ENCODE measurements at regions not wholly inside any gene's neighbourhood (a gene's known extent, or its start where the extent isn't known, plus 50 kb on each side); places are given as distances from the start of the nearest gene placed in this dataset.

GRCh38 chr9:16115994-16116393 lies 563.2 kb downstream of the CCDC171 start:
- intact Hi-C loops (cut with micrococcal nuclease): no loop called here
- ChIA-PET CTCF (no interaction called here), POLR2A (no interaction called here)
- TF ChIP-seq CTCF (IDR thresholded peaks at IDR 0.05; ENCODE audit: unreplicated experiment): no peak
- Mint-ChIP-seq H3K9me3 (ENCODE audit: unreplicated experiment) (no peaks in the 10 kb centered on the region), H3K4me1 (ENCODE audit: insufficient read depth, unreplicated experiment) (peaks cover 10% of the 10 kb centered on the region), H3K27ac (ENCODE audit: low read depth, unreplicated experiment) (no peak overlapping the region), H3K4me3 (ENCODE audit: unreplicated experiment) (no peak overlapping the region), H3K36me3 (ENCODE audit: insufficient read depth, unreplicated experiment) (no peaks in the 10 kb centered on the region), H3K27me3 (ENCODE audit: insufficient read depth, unreplicated experiment) (no peaks in the 10 kb centered on the region)
- BruUV-seq (replicated peaks): no TSS peak
- no peak for DNase-seq (ENCODE audit: unreplicated experiment)

- Mint-ChIP-seq H3K36me3 (ENCODE audit: insufficient read depth, unreplicated experiment) (no peaks in the 10 kb centered on the region), H3K27me3 (ENCODE audit: insufficient read depth, unreplicated experiment) (no peaks in the 10 kb centered on the region), H3K4me3 (ENCODE audit: unreplicated experiment) (no peak overlapping the region), H3K9me3 (ENCODE audit: unreplicated experiment) (no peaks in the 10 kb centered on the region), H3K4me1 (ENCODE audit: insufficient read depth, unreplicated experiment) (peaks cover 15% of the 10 kb centered on the region), H3K27ac (ENCODE audit: low read depth, unreplicated experiment) (no peak overlapping the region)
- POLR2A ChIA-PET: no interaction called here
- CTCF ChIA-PET: interaction anchor here (1.1 kb wide), 1 partner anchor 138 kb away, joined by 3 read pairs; no protein-coding TSS in a partner anchor
- no TSS peak for BruUV-seq (replicated peaks)
- intact Hi-C loops (cut with micrococcal nuclease): no loop called here
- no peak for TF ChIP-seq CTCF (IDR thresholded peaks at IDR 0.05; ENCODE audit: unreplicated experiment)
- no peak for DNase-seq (ENCODE audit: unreplicated experiment)
Observed at GRCh38 chr9:16118043-16118442, 565.2 kb downstream of the CCDC171 start.

- Mint-ChIP-seq H3K36me3 (ENCODE audit: insufficient read depth, unreplicated experiment) (no peaks in the 10 kb centered on the region), H3K27ac (ENCODE audit: low read depth, unreplicated experiment) (peak overlapping the region; percentile 14), H3K4me1 (ENCODE audit: insufficient read depth, unreplicated experiment) (peaks cover 15% of the 10 kb centered on the region), H3K4me3 (ENCODE audit: unreplicated experiment) (no peak overlapping the region), H3K27me3 (ENCODE audit: insufficient read depth, unreplicated experiment) (no peaks in the 10 kb centered on the region), H3K9me3 (ENCODE audit: unreplicated experiment) (no peaks in the 10 kb centered on the region)
- peak; percentile 22 for DNase-seq (ENCODE audit: unreplicated experiment)
- TF ChIP-seq CTCF (IDR thresholded peaks at IDR 0.05; ENCODE audit: unreplicated experiment): no peak
- POLR2A ChIA-PET: no interaction called here
- CTCF ChIA-PET: no interaction called here
- intact Hi-C loops (cut with micrococcal nuclease): no loop called here
- BruUV-seq (replicated peaks): no TSS peak
Observed at GRCh38 chr9:16119261-16120230, 566.7 kb downstream of the CCDC171 start.

GRCh38 chr9:16120231-16120641 lies 567.4 kb downstream of the CCDC171 start:
- Mint-ChIP-seq H3K9me3 (ENCODE audit: unreplicated experiment) (no peaks in the 10 kb centered on the region), H3K4me3 (ENCODE audit: unreplicated experiment) (no peak overlapping the region), H3K4me1 (ENCODE audit: insufficient read depth, unreplicated experiment) (peaks cover 15% of the 10 kb centered on the region), H3K36me3 (ENCODE audit: insufficient read depth, unreplicated experiment) (no peaks in the 10 kb centered on the region), H3K27me3 (ENCODE audit: insufficient read depth, unreplicated experiment) (no peaks in the 10 kb centered on the region), H3K27ac (ENCODE audit: low read depth, unreplicated experiment) (peak overlapping the region; percentile 14)
- TF ChIP-seq CTCF (IDR thresholded peaks at IDR 0.05; ENCODE audit: unreplicated experiment): no peak
- POLR2A ChIA-PET: no interaction called here
- peak; percentile 15 for DNase-seq (ENCODE audit: unreplicated experiment)
- CTCF ChIA-PET: no interaction called here
- no TSS peak for BruUV-seq (replicated peaks)
- intact Hi-C loops (cut with micrococcal nuclease): no loop called here
